ENCODE measurements at regions not wholly inside any gene's neighbourhood (a gene's known extent, or its start where the extent isn't known, plus 50 kb on each side); places are given as distances from the start of the nearest gene placed in this dataset.

DNA sequence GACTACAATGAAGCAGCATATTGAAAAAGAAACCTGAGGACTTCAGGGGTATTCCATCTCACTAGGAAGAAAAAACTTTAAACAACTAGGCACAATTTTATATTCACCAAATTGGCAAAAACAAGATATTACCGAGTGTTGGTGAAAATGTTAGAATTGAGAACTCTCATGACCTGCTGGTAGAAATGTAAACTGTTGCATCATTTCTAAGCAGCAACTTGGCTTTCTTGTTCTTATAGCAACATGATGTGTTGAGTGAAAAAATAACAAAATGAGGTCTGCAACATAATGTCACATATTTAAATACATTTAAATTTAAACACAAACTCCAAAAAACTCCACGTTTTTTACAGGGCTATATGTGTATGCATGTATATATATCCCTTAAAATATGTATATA, 59.0 kb upstream of the SPPL2A start:
- Mint-ChIP-seq H3K4me1 (no peaks in the 10 kb centered on the region), H3K4me3 (no peak overlapping the region), H3K27me3 (peaks cover 10% of the 10 kb centered on the region), H3K36me3 (ENCODE audit: low read depth) (no peaks in the 10 kb centered on the region), H3K9me3 (no peaks in the 10 kb centered on the region), H3K27ac (no peak overlapping the region)
- CTCF ChIA-PET = no interaction called here
- POLR2A ChIA-PET = no interaction called here
- TF ChIP-seq, protein P1, sequence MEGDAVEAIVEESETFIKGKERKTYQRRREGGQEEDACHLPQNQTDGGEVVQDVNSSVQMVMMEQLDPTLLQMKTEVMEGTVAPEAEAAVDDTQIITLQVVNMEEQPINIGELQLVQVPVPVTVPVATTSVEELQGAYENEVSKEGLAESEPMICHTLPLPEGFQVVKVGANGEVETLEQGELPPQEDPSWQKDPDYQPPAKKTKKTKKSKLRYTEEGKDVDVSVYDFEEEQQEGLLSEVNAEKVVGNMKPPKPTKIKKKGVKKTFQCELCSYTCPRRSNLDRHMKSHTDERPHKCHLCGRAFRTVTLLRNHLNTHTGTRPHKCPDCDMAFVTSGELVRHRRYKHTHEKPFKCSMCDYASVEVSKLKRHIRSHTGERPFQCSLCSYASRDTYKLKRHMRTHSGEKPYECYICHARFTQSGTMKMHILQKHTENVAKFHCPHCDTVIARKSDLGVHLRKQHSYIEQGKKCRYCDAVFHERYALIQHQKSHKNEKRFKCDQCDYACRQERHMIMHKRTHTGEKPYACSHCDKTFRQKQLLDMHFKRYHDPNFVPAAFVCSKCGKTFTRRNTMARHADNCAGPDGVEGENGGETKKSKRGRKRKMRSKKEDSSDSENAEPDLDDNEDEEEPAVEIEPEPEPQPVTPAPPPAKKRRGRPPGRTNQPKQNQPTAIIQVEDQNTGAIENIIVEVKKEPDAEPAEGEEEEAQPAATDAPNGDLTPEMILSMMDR (IDR thresholded peaks at IDR 0.05) = no peak
- ATAC-seq (ENCODE audit: low read depth) (no peak), DNase-seq (no peak)
- intact Hi-C loops (cut with micrococcal nuclease) = no loop called here

GRCh38 chr15:50823281-50823680, 57.8 kb upstream of the SPPL2A start:
- POLR2A ChIA-PET = no interaction called here
- no peak overlapping the region for H3K27ac Mint-ChIP-seq
- intact Hi-C loops (cut with micrococcal nuclease) = no loop called here

GRCh38 chr15:50821476-50821875, 56.0 kb upstream of the SPPL2A start:
- H3K4me1 Mint-ChIP-seq = no peaks in the 10 kb centered on the region
- ChIA-PET POLR2A (no interaction called here), CTCF (no interaction called here)
- TF ChIP-seq, protein P1 (IDR thresholded peaks at IDR 0.05) = no peak
- intact Hi-C loops (cut with micrococcal nuclease) = no loop called here
- no peak overlapping the region for H3K27ac Mint-ChIP-seq
- DNase-seq = no peak
- H3K9me3 Mint-ChIP-seq = no peaks in the 10 kb centered on the region
- peaks cover 8% of the 10 kb centered on the region for H3K27me3 Mint-ChIP-seq
- H3K4me3 Mint-ChIP-seq = no peak overlapping the region
- H3K36me3 Mint-ChIP-seq (ENCODE audit: low read depth) = no peaks in the 10 kb centered on the region
- no peak for ATAC-seq (ENCODE audit: low read depth)

More at GRCh38 chr15:50823281-50823680, 57.8 kb upstream of the SPPL2A start:
- Mint-ChIP-seq H3K4me1 (no peaks in the 10 kb centered on the region), H3K27me3 (peaks cover 4% of the 10 kb centered on the region), H3K4me3 (no peak overlapping the region), H3K9me3 (no peaks in the 10 kb centered on the region), H3K36me3 (ENCODE audit: low read depth) (no peaks in the 10 kb centered on the region)
- ATAC-seq (ENCODE audit: low read depth) = no peak
- CTCF ChIA-PET = no interaction called here
- TF ChIP-seq, protein P1 (IDR thresholded peaks at IDR 0.05) = no peak
- no peak for DNase-seq

- intact Hi-C loops (cut with micrococcal nuclease) = no loop called here
- ChIA-PET CTCF (no interaction called here), POLR2A (no interaction called here)
- DNase-seq (no peak), ATAC-seq (ENCODE audit: low read depth) (no peak)
- no peaks in the 10 kb centered on the region for H3K9me3 Mint-ChIP-seq
- TF ChIP-seq, protein P1 (IDR thresholded peaks at IDR 0.05) = no peak
- no peak overlapping the region for H3K27ac Mint-ChIP-seq
- H3K27me3 Mint-ChIP-seq = peaks cover 8% of the 10 kb centered on the region
- H3K4me3 Mint-ChIP-seq = no peak overlapping the region
- no peaks in the 10 kb centered on the region for H3K4me1 Mint-ChIP-seq
- H3K36me3 Mint-ChIP-seq (ENCODE audit: low read depth) = no peaks in the 10 kb centered on the region
Observed at GRCh38 chr15:50820808-50821382, 55.4 kb upstream of the SPPL2A start.

DNA sequence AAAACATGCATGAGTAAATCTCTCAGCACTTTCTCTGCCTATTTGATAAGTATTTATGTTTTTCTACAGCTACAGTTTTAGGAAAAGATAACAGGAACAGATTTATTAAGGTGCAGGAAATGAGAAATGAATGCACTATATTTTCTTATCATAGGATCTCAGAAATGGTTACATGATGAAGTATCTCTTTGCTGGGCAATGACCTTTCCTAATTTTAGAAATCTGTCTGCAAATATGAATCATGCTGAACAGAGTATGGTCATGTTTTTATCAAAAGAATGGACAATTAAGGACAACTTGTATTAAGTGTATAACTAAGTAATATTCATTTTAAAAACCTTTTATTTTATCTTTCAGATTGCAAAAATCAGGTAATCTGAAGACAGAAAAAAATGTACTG, 53.8 kb upstream of the SPPL2A start:
- peaks cover 8% of the 10 kb centered on the region for H3K27me3 Mint-ChIP-seq
- no peak overlapping the region for H3K27ac Mint-ChIP-seq
- POLR2A ChIA-PET = no interaction called here
- no peaks in the 10 kb centered on the region for H3K4me1 Mint-ChIP-seq
- H3K4me3 Mint-ChIP-seq = no peak overlapping the region
- ATAC-seq (ENCODE audit: low read depth) = no peak
- intact Hi-C loops (cut with micrococcal nuclease) = no loop called here
- no peak for DNase-seq
- TF ChIP-seq, protein P1 (IDR thresholded peaks at IDR 0.05) = no peak
- H3K36me3 Mint-ChIP-seq (ENCODE audit: low read depth) = no peaks in the 10 kb centered on the region
- CTCF ChIA-PET = no interaction called here
- H3K9me3 Mint-ChIP-seq = no peaks in the 10 kb centered on the region
